ENCODE measurements at regions not wholly inside any gene's neighbourhood (a gene's known extent, or its start where the extent isn't known, plus 50 kb on each side); places are given as distances from the start of the nearest gene placed in this dataset.

- TF ChIP-seq CTCF (conservative IDR thresholded peaks at IDR 0.05; ENCODE audit: low read depth, low read length): no peak
- H3K4me3 ChIP-seq (ENCODE audit: low read depth, low read length): no peak overlapping the region
- DNase-seq (ENCODE audit: low read depth): no peak
These were observed 115.6 kb upstream of the LMO4 start for GRCh38 chr1:87213135-87213515.

- H3K4me3 ChIP-seq (ENCODE audit: low read depth, low read length): no peak overlapping the region
- no peak for TF ChIP-seq CTCF (conservative IDR thresholded peaks at IDR 0.05; ENCODE audit: low read depth, low read length)
- DNase-seq (ENCODE audit: low read depth): no peak
These were observed 113.1 kb upstream of the LMO4 start for GRCh38 chr1:87215592-87215991.

GRCh38 chr1:87218618-87219017, 110.1 kb upstream of the LMO4 start:
- DNase-seq (ENCODE audit: low read depth): no peak
- no peak for TF ChIP-seq CTCF (conservative IDR thresholded peaks at IDR 0.05; ENCODE audit: low read depth, low read length)
- no peak overlapping the region for H3K4me3 ChIP-seq (ENCODE audit: low read depth, low read length)

- no peak overlapping the region for H3K4me3 ChIP-seq (ENCODE audit: low read depth, low read length)
- no peak for TF ChIP-seq CTCF (conservative IDR thresholded peaks at IDR 0.05; ENCODE audit: low read depth, low read length)
- no peak for DNase-seq (ENCODE audit: low read depth)
These were observed 109.5 kb upstream of the LMO4 start for GRCh38 chr1:87219141-87219540.

- TF ChIP-seq CTCF (conservative IDR thresholded peaks at IDR 0.05; ENCODE audit: low read depth, low read length): no peak
- DNase-seq (ENCODE audit: low read depth): no peak
- H3K4me3 ChIP-seq (ENCODE audit: low read depth, low read length): no peak overlapping the region
These were observed 109.1 kb upstream of the LMO4 start for GRCh38 chr1:87219626-87220025.

GRCh38 chr1:87220993-87221392, 107.7 kb upstream of the LMO4 start:
- H3K4me3 ChIP-seq (ENCODE audit: low read depth, low read length): no peak overlapping the region
- no peak for DNase-seq (ENCODE audit: low read depth)

More at GRCh38 chr1:87220993-87221392, 107.7 kb upstream of the LMO4 start:
- no peak for TF ChIP-seq CTCF (conservative IDR thresholded peaks at IDR 0.05; ENCODE audit: low read depth, low read length)

Measured in epithelial cell of proximal tubule (primary cell).